ENCODE measurements at regions not wholly inside any gene's neighbourhood (a gene's known extent, or its start where the extent isn't known, plus 50 kb on each side); places are given as distances from the start of the nearest gene placed in this dataset.

DNA sequence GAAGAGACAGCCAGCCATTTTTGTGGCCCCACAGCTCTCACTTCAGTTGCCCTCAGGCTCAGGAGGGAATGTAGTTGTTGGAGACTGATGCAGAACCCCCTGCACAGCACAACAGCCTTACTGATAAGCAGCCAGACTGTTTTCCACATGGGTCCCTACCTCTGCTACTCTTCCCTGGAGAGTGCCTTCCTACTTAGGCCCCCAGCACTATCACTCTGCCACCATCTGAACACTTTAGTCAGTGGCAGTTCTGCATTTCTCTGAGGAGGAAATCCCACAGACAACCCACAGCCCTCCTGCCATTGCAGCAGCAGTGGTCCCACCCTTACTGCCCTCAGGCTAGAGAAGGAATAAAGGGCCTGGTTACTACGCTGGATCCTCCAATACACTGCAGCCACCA, 61.8 kb upstream of the PTPRD start:
- no peak overlapping the region for H3K4me3 Mint-ChIP-seq (ENCODE audit: unreplicated experiment)
- no peaks in the 10 kb centered on the region for H3K9me3 Mint-ChIP-seq (ENCODE audit: unreplicated experiment)
- peaks cover 6% of the 10 kb centered on the region for H3K27me3 Mint-ChIP-seq (ENCODE audit: unreplicated experiment)
- TF ChIP-seq, protein P1, sequence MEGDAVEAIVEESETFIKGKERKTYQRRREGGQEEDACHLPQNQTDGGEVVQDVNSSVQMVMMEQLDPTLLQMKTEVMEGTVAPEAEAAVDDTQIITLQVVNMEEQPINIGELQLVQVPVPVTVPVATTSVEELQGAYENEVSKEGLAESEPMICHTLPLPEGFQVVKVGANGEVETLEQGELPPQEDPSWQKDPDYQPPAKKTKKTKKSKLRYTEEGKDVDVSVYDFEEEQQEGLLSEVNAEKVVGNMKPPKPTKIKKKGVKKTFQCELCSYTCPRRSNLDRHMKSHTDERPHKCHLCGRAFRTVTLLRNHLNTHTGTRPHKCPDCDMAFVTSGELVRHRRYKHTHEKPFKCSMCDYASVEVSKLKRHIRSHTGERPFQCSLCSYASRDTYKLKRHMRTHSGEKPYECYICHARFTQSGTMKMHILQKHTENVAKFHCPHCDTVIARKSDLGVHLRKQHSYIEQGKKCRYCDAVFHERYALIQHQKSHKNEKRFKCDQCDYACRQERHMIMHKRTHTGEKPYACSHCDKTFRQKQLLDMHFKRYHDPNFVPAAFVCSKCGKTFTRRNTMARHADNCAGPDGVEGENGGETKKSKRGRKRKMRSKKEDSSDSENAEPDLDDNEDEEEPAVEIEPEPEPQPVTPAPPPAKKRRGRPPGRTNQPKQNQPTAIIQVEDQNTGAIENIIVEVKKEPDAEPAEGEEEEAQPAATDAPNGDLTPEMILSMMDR (IDR thresholded peaks at IDR 0.05; ENCODE audit: unreplicated experiment): no peak
- no peak overlapping the region for H3K27ac Mint-ChIP-seq (ENCODE audit: unreplicated experiment)
- no peak for DNase-seq (ENCODE audit: low spot score)
- no peaks in the 10 kb centered on the region for H3K36me3 Mint-ChIP-seq (ENCODE audit: low read depth, unreplicated experiment)
- peaks cover 7% of the 10 kb centered on the region for H3K4me1 Mint-ChIP-seq (ENCODE audit: unreplicated experiment)

DNA sequence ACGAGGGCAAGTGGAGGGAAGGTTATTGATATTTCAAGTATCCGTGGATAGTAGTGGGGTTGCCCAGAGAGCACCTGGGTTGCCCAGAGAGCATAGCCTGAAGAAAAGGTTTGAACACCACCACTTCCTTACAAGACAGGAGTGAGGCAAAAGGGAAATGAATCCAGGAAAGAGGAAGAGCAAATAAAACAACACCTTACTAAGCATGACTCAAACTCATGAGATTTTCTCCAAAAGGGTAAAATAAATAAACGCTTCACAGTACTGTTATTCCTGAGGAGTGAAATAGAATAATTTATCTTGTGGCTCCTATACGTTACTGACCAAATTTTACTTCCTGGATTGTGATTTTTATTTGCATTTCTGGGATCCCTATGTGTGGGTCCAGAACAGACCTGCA, 65.2 kb upstream of the PTPRD start:
- Mint-ChIP-seq H3K4me1 (ENCODE audit: unreplicated experiment) (peaks cover 7% of the 10 kb centered on the region), H3K9me3 (ENCODE audit: unreplicated experiment) (no peaks in the 10 kb centered on the region), H3K27ac (ENCODE audit: unreplicated experiment) (no peak overlapping the region), H3K36me3 (ENCODE audit: low read depth, unreplicated experiment) (no peaks in the 10 kb centered on the region), H3K27me3 (ENCODE audit: unreplicated experiment) (peaks cover 6% of the 10 kb centered on the region), H3K4me3 (ENCODE audit: unreplicated experiment) (no peak overlapping the region)
- no peak for DNase-seq (ENCODE audit: low spot score)
- TF ChIP-seq, protein P1 (IDR thresholded peaks at IDR 0.05; ENCODE audit: unreplicated experiment): no peak

DNA sequence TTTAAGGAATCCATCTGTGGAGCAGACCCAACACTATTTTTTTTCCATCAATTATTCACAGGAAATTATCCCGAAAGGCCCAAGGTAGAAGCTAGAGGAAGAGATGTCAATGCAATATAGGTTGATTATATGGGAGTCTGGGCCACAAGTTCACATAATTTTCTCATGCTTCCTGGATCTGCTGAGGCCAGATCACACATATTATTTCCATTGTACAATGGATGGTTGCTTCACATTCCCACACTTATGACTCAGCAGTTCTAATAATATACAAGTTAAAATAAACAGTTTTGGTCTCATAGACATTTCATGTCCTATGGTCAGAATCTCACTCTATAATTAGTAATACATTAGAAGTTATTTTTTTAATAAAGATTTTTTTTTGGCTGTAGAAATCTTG, 66.0 kb upstream of the PTPRD start:
- Mint-ChIP-seq H3K4me1 (ENCODE audit: unreplicated experiment) (peaks cover 7% of the 10 kb centered on the region), H3K27me3 (ENCODE audit: unreplicated experiment) (peaks cover 6% of the 10 kb centered on the region), H3K4me3 (ENCODE audit: unreplicated experiment) (no peak overlapping the region), H3K36me3 (ENCODE audit: low read depth, unreplicated experiment) (no peaks in the 10 kb centered on the region), H3K9me3 (ENCODE audit: unreplicated experiment) (no peaks in the 10 kb centered on the region), H3K27ac (ENCODE audit: unreplicated experiment) (no peak overlapping the region)
- TF ChIP-seq, protein P1 (IDR thresholded peaks at IDR 0.05; ENCODE audit: unreplicated experiment): no peak
- no peak for DNase-seq (ENCODE audit: low spot score)

DNA sequence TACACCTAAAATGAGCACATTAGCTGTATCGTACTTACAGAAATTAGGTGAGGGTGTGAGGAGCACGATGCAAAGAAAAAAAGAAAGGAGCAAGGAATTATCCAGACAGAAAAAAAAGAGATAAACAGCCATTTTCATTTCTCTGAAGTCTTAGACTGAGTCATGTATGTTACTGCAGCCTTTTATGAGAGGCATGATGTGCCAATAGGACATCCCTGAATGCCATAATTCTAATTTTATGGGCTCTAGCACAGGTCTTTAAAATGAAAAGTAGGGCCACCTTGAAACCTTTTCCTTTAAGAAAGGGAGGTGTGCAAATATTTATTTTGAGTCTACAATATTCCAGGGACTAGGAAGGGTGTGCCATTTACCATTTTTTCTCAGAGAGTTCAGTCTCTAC, 74.1 kb upstream of the PTPRD start:
- no peaks in the 10 kb centered on the region for H3K27me3 Mint-ChIP-seq (ENCODE audit: unreplicated experiment)

DNA sequence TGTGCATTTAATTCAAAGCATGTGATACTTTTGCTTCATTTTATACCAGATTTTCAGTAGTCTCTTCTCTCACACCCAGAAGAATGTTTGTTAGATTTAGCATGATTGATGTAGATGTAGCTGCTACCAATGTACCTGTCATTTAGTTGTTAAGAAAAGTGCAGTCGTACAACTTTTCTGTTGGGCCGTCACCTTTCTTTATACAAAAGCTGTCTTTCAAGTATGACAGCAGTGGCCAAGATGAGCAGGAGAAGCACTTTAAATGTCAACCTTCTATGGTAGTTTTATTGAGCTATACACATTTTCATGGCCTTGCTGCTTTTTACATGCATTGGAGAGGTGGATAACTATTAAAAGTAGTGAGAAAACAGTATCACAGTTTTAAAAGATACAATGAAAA, 77.7 kb upstream of the PTPRD start:
- H3K27me3 Mint-ChIP-seq (ENCODE audit: unreplicated experiment): no peaks in the 10 kb centered on the region
- no peaks in the 10 kb centered on the region for H3K36me3 Mint-ChIP-seq (ENCODE audit: low read depth, unreplicated experiment)
- H3K27ac Mint-ChIP-seq (ENCODE audit: unreplicated experiment): no peak overlapping the region
- H3K4me1 Mint-ChIP-seq (ENCODE audit: unreplicated experiment): no peaks in the 10 kb centered on the region
- H3K4me3 Mint-ChIP-seq (ENCODE audit: unreplicated experiment): no peak overlapping the region
- H3K9me3 Mint-ChIP-seq (ENCODE audit: unreplicated experiment): no peaks in the 10 kb centered on the region
- TF ChIP-seq, protein P1 (IDR thresholded peaks at IDR 0.05; ENCODE audit: unreplicated experiment): no peak
- DNase-seq (ENCODE audit: low spot score): no peak

More for the DNA sequence above, 74.1 kb upstream of the PTPRD start:
- TF ChIP-seq, protein P1 (IDR thresholded peaks at IDR 0.05; ENCODE audit: unreplicated experiment): no peak
- Mint-ChIP-seq H3K4me1 (ENCODE audit: unreplicated experiment) (no peaks in the 10 kb centered on the region), H3K27ac (ENCODE audit: unreplicated experiment) (no peak overlapping the region), H3K9me3 (ENCODE audit: unreplicated experiment) (no peaks in the 10 kb centered on the region), H3K36me3 (ENCODE audit: low read depth, unreplicated experiment) (no peaks in the 10 kb centered on the region), H3K4me3 (ENCODE audit: unreplicated experiment) (no peak overlapping the region)
- no peak for DNase-seq (ENCODE audit: low spot score)
